ENCODE measurements at regions not wholly inside any gene's neighbourhood (a gene's known extent, or its start where the extent isn't known, plus 50 kb on each side); places are given as distances from the start of the nearest gene placed in this dataset.

DNA sequence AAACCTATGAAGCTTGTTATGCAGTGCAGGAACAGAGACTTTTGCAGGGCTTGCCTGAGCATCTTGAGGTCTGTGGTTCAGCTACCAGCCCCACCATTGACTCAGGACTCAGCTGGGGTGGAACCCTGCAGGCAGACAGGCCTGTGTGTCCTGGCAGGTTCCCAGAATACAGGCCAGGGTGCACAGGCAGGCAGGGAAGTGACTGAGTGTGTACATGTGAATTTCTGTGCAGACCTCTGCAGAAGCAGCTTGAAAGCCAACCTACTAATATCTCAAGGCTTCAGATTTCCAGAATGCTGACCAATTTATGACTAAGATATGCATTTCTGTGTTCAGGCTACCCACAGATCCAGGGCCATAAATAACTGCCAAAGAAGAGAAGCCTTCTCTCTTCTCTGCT is 254.4 kb downstream of the DLEU7 start:
- TF ChIP-seq POLR2AphosphoS5 (IDR thresholded peaks at IDR 0.05) (no peak), POLR2A (IDR thresholded peaks at IDR 0.05) (no peak), EP300 (IDR thresholded peaks at IDR 0.05) (no peak)
- TF ChIP-seq, protein P1, sequence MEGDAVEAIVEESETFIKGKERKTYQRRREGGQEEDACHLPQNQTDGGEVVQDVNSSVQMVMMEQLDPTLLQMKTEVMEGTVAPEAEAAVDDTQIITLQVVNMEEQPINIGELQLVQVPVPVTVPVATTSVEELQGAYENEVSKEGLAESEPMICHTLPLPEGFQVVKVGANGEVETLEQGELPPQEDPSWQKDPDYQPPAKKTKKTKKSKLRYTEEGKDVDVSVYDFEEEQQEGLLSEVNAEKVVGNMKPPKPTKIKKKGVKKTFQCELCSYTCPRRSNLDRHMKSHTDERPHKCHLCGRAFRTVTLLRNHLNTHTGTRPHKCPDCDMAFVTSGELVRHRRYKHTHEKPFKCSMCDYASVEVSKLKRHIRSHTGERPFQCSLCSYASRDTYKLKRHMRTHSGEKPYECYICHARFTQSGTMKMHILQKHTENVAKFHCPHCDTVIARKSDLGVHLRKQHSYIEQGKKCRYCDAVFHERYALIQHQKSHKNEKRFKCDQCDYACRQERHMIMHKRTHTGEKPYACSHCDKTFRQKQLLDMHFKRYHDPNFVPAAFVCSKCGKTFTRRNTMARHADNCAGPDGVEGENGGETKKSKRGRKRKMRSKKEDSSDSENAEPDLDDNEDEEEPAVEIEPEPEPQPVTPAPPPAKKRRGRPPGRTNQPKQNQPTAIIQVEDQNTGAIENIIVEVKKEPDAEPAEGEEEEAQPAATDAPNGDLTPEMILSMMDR (IDR thresholded peaks at IDR 0.05): no peak
- Histone ChIP-seq H3K4me1 (peaks cover 0 to 8% (median 2%) of the 10 kb centered on the region in 4 donors), H3K9me3 (no peaks in the 10 kb centered on the region), H3K36me3 (no peaks in the 10 kb centered on the region), H3K27ac (no peak overlapping the region), H3K27me3 (no peaks in the 10 kb centered on the region), H3K4me3 (no peak overlapping the region)
- peak in 1 of 2 donors; percentile 48 for ATAC-seq (ENCODE audit: low FRiP score in 2 of 2)
- no peak for DNase-seq

DNA sequence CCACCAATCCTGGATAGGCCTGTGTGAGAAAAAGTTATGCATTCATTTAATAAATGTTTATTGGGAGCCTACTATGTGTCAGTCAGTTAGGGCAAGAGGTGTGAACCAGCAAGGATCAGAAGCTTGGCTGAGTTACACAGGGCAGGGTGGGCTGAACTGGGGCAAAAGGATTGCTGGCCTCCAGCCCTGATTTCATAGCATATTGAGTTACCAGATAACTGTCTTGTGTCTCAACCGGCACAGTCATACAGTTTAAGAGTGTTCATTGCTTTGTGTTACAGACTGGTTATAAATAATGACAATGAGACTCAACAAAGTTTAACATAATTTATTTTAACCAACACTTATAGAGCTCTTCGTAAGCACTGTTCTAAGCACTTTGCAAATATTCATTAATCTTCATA is 253.8 kb downstream of the DLEU7 start:
- no peak overlapping the region for H3K4me3 ChIP-seq
- H3K27ac ChIP-seq: no peak overlapping the region
- no peaks in the 10 kb centered on the region for H3K9me3 ChIP-seq
- DNase-seq: no peak
- H3K4me1 ChIP-seq: peaks cover 0 to 8% (median 3%) of the 10 kb centered on the region in 4 donors
- H3K36me3 ChIP-seq: no peaks in the 10 kb centered on the region
- peak; percentile 38 to 75 for ATAC-seq (ENCODE audit: low FRiP score in 2 of 2)
- no peaks in the 10 kb centered on the region for H3K27me3 ChIP-seq
- TF ChIP-seq POLR2AphosphoS5 (IDR thresholded peaks at IDR 0.05): no peak
- TF ChIP-seq, protein P1 (IDR thresholded peaks at IDR 0.05): no peak
- TF ChIP-seq EP300 (IDR thresholded peaks at IDR 0.05): no peak
- no peak for TF ChIP-seq POLR2A (IDR thresholded peaks at IDR 0.05)
- WGBS, 2 donors: 76 to 87% methylated on average over 2 of the region's 2 CpGs

DNA sequence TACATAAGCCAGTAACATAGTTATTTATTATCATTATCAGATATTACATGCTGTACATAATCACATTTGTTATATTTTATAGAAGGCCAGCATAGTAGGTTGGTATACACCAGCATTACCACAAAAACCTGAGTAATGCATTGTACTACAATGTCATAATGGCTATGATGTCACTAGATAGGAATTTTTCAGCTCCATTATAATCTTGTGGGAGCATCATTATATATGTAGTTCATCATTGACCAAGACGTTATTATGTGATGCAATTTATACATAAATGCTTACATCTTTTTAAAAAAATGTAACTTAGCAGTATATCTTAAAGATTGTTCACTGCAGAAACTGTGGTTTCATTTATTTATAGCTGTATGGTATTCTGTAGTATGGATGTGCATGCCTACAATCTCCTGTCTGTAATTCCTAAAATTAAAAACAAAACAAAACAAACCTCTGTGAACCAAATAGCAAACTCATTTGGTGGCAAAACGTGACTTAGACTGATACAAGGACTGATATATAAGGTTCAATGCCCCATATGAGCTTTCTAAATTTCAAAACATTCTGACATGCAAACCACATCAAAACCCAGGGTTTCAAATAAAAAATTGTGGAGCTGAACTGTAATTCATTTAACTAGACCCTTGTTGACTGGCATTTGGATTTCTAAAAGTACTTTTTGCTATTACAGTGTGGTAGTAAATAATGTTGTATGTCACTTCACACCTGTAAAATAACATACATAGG is 250.9 kb downstream of the DLEU7 start:
- H3K27ac ChIP-seq: no peak overlapping the region
- H3K27me3 ChIP-seq: no peaks in the 10 kb centered on the region
- ATAC-seq (ENCODE audit: low FRiP score in 2 of 2) (no peak), DNase-seq (no peak)
- no peaks in the 10 kb centered on the region for H3K9me3 ChIP-seq
- no peak overlapping the region for H3K4me3 ChIP-seq
- peaks cover 0 to 4% (median 0%) of the 10 kb centered on the region in 4 donors for H3K4me1 ChIP-seq
- no peaks in the 10 kb centered on the region for H3K36me3 ChIP-seq
- no peak for TF ChIP-seq POLR2AphosphoS5 (IDR thresholded peaks at IDR 0.05)
- TF ChIP-seq EP300 (IDR thresholded peaks at IDR 0.05): no peak
- TF ChIP-seq POLR2A (IDR thresholded peaks at IDR 0.05): no peak
- TF ChIP-seq, protein P1 (IDR thresholded peaks at IDR 0.05): no peak
- 78 to 80% methylated on average over 2 of the region's 2 CpGs for WGBS, 2 donors

DNA sequence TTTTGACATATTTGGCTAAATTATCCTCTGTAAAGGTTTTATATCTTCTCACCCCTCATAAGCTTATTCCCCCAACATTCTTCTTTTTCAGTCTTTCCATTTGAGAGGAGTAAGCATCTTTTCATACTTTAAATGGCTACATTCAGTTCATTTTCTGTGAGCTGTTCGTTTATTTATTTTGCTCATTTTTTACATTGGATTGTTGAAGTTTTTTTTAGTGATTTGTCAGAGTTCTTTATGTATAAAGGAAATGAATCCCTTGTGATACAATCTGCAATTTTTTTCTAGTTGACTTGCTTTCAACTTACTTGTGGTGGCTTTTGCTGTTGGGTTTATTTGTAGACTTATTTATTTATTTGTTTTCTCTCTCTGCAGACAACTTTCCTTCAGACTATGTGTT is 250.3 kb downstream of the DLEU7 start:
- H3K27me3 ChIP-seq: no peaks in the 10 kb centered on the region

More for the DNA sequence above, 250.3 kb downstream of the DLEU7 start:
- DNase-seq: no peak
- no peak overlapping the region for H3K4me3 ChIP-seq
- no peaks in the 10 kb centered on the region for H3K36me3 ChIP-seq
- no peak for TF ChIP-seq EP300 (IDR thresholded peaks at IDR 0.05)
- no peak for TF ChIP-seq POLR2AphosphoS5 (IDR thresholded peaks at IDR 0.05)
- TF ChIP-seq, protein P1 (IDR thresholded peaks at IDR 0.05): no peak
- TF ChIP-seq POLR2A (IDR thresholded peaks at IDR 0.05): no peak
- H3K9me3 ChIP-seq: no peaks in the 10 kb centered on the region
- WGBS, 2 donors: 68 to 76% methylated on average over 1 of the region's 1 CpG
- no peak for ATAC-seq (ENCODE audit: low FRiP score in 2 of 2)
- no peak overlapping the region for H3K27ac ChIP-seq
- H3K4me1 ChIP-seq: peaks cover 0 to 4% (median 0%) of the 10 kb centered on the region in 4 donors
